ENCODE measurements at regions not wholly inside any gene's neighbourhood (a gene's known extent, or its start where the extent isn't known, plus 50 kb on each side); places are given as distances from the start of the nearest gene placed in this dataset.
"Not testable (repeated sequence)": the region's sequence is repeated elsewhere in the genome, so short reads cannot be mapped to it uniquely, and the experiment has no call there.

- TF ChIP-seq CTCF (IDR thresholded peaks at IDR 0.05; ENCODE audit: insufficient read depth, low read length); REST (IDR thresholded peaks at IDR 0.05; ENCODE audit: insufficient replicate concordance, low read depth): not testable (repeated sequence)
Measured at GRCh38 chr2:49844113-49844512, 689.8 kb upstream of the FSHR start.
